ENCODE measurements at regions not wholly inside any gene's neighbourhood (a gene's known extent, or its start where the extent isn't known, plus 50 kb on each side); places are given as distances from the start of the nearest gene placed in this dataset.

GRCh38 chr2:158049129-158049855 is 52.4 kb upstream of the UPP2 start:
- no peak for DNase-seq

- DNase-seq: no peak
These were observed 53.3 kb upstream of the UPP2 start for GRCh38 chr2:158048327-158048726.

- peak; percentile 25 for DNase-seq
These were observed 54.5 kb upstream of the UPP2 start for GRCh38 chr2:158047156-158047611.

GRCh38 chr2:158046121-158046880 is 55.4 kb upstream of the UPP2 start:
- no peak for DNase-seq

GRCh38 chr2:158045362-158045761 is 56.3 kb upstream of the UPP2 start:
- DNase-seq: no peak

GRCh38 chr2:158043181-158043948 is 58.3 kb upstream of the UPP2 start:
- DNase-seq: no peak

GRCh38 chr2:158042666-158043065 is 59.0 kb upstream of the UPP2 start:
- no peak for DNase-seq

- no peak for DNase-seq
These were observed 59.4 kb upstream of the UPP2 start for GRCh38 chr2:158042245-158042644.

- no peak for DNase-seq
These were observed 60.3 kb upstream of the UPP2 start for GRCh38 chr2:158041400-158041799.

- no peak for DNase-seq
These were observed 62.8 kb upstream of the UPP2 start for GRCh38 chr2:158038901-158039300.

- DNase-seq: peak; percentile 67
These were observed 67.3 kb upstream of the UPP2 start for GRCh38 chr2:158034198-158034866.

- no peak for DNase-seq
These were observed 70.3 kb upstream of the UPP2 start for GRCh38 chr2:158031371-158031770.

GRCh38 chr2:158025255-158025996 is 76.2 kb upstream of the UPP2 start:
- no peak for DNase-seq

- peak; percentile 17 for DNase-seq
These were observed 77.3 kb upstream of the UPP2 start for GRCh38 chr2:158024288-158024898.

GRCh38 chr2:158022888-158023287 is 78.8 kb upstream of the UPP2 start:
- DNase-seq: no peak

GRCh38 chr2:158021226-158021625 is 80.5 kb upstream of the UPP2 start:
- no peak for DNase-seq

- DNase-seq: no peak
These were observed 86.1 kb upstream of the UPP2 start for GRCh38 chr2:158015428-158016076.

- DNase-seq: no peak
These were observed 87.8 kb upstream of the UPP2 start for GRCh38 chr2:158013891-158014290.

GRCh38 chr2:158011055-158011771 is 90.5 kb upstream of the UPP2 start:
- DNase-seq: peak; percentile 8

GRCh38 chr2:158009399-158009798 is 92.3 kb upstream of the UPP2 start:
- DNase-seq: no peak
